NT2/D1 (cell line): ENCODE measurements at regions not wholly inside any gene's neighbourhood (a gene's known extent, or its start where the extent isn't known, plus 50 kb on each side); places are given as distances from the start of the nearest gene placed in this dataset.

Experiments
- DNase-seq: peaks from one replicate; pipeline ENCODE4 v3.0.0-alpha.2; 2011; ENCODE audit warnings: low read depth, low spot score
- H3K27me3 ChIP-seq: 2 replicates; pipeline ENCODE4 v1.6.0; 2011; ENCODE audit warnings: mild to moderate bottlenecking; ENCODE audit not compliant: insufficient read length, insufficient read depth
- H3K36me3 ChIP-seq: 2 replicates; pipeline ENCODE4 v1.6.1; 2011; ENCODE audit warnings: mild to moderate bottlenecking, low read length, mixed read lengths; ENCODE audit not compliant: insufficient read depth, insufficient read length
- H3K4me1 ChIP-seq: 2 replicates; pipeline ENCODE4 v1.5.1; 2011; ENCODE audit not compliant: insufficient read depth, insufficient read length
- H3K4me3 ChIP-seq: 2 replicates; pipeline ENCODE4 v1.5.1; 2011; ENCODE audit warnings: low read depth; ENCODE audit not compliant: insufficient read length
- H3K9ac ChIP-seq: 2 replicates; pipeline ENCODE4 v1.6.0; 2011; ENCODE audit warnings: low read depth; ENCODE audit not compliant: insufficient read length
- H3K9me3 ChIP-seq: 2 replicates; pipeline ENCODE4 v1.5.1; 2011; ENCODE audit warnings: mild to moderate bottlenecking, low read length; ENCODE audit not compliant: insufficient read depth
- SUZ12 ChIP-seq: IDR thresholded peaks from 2 replicates; pipeline ENCODE4 v1.6.1; 2011; ENCODE audit not compliant: insufficient read length, insufficient read depth; ENCODE audit errors: extremely low read depth
- YY1 ChIP-seq: IDR thresholded peaks from 2 replicates; pipeline ENCODE4 v1.6.1; 2011; ENCODE audit not compliant: insufficient read length, insufficient read depth
- ZNF274 ChIP-seq: IDR thresholded peaks from 2 replicates; pipeline ENCODE4 v1.6.1; 2011; ENCODE audit warnings: mild to moderate bottlenecking, low read depth, low read length

GRCh38 chr9:135242406-135242805 lies 154.9 kb downstream of the OLFM1 start:
- Histone ChIP-seq H3K9ac (no peak overlapping the region), H3K4me3 (no peak overlapping the region), H3K27me3 (no peaks in the 10 kb centered on the region), H3K4me1 (peaks cover 14% of the 10 kb centered on the region), H3K36me3 (no peaks in the 10 kb centered on the region), H3K9me3 (no peaks in the 10 kb centered on the region)
- DNase-seq: no peak
- TF ChIP-seq YY1 (no peak), ZNF274 (no peak), SUZ12 (no peak)

DNA sequence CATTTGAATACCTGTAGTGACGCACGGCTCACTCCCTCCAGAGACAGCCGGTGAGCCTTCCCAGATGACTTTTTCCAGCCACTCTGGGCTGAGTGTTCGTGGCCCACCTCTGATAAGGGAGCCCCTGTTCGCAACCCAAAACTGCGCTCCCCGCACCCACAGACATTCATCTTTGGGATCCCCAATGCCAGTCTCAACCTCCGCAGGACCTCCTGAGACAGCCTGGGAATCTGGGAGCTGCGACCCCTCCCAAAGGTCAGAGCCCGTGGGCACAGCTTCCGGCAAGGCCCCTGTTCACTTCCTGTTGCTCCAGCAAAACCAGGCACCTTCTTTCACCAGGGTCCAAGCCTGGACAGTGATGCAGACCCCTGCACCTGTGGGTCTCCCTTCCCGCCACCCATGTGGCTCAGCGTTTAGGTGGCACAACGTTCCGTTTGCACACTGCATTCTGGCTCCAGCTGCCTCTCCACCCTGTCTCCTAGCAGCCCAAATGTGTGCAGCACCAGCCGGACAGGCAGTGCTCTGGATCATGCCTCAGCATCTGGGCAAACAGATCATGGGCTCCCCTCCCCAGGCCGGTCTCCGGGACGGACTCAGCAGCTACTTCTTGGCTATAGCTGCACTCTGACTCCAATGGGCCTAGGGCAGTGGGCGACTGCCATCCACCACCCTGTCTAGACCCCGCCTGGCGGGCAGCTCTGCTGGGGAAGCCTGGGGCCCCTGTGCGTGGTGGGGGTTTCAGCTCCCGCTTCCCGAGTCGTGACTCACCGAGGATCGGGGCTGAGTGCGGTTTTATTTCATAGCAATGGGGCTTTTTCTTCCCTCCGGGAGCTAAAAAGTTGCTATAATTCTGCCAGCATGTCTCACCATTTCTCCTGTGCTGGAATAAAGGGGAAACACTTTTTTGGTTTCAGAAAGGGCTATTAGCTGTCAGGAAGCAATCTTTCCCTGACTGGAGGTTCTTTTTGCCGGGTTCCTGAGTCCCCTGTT lies 156.0 kb downstream of the OLFM1 start:
- Histone ChIP-seq H3K9ac (no peak overlapping the region), H3K4me1 (peaks cover 24% of the 10 kb centered on the region), H3K36me3 (no peaks in the 10 kb centered on the region), H3K9me3 (no peaks in the 10 kb centered on the region), H3K4me3 (no peak overlapping the region), H3K27me3 (no peaks in the 10 kb centered on the region)
- TF ChIP-seq YY1 (no peak), ZNF274 (no peak), SUZ12 (no peak)
- DNase-seq: no peak

GRCh38 chr9:135244271-135245221 lies 157.1 kb downstream of the OLFM1 start:
- no peaks in the 10 kb centered on the region for H3K36me3 ChIP-seq
- no peaks in the 10 kb centered on the region for H3K27me3 ChIP-seq
- peak overlapping the region; percentile 16 for H3K9ac ChIP-seq
- TF ChIP-seq ZNF274: no peak
- no peak for TF ChIP-seq YY1
- TF ChIP-seq SUZ12: no peak
- H3K4me1 ChIP-seq: peaks cover 27% of the 10 kb centered on the region
- DNase-seq: no peak
- no peaks in the 10 kb centered on the region for H3K9me3 ChIP-seq
- H3K4me3 ChIP-seq: no peak overlapping the region

GRCh38 chr9:135245482-135246247 lies 158.2 kb downstream of the OLFM1 start:
- H3K9me3 ChIP-seq: no peaks in the 10 kb centered on the region
- H3K4me3 ChIP-seq: no peak overlapping the region
- H3K36me3 ChIP-seq: no peaks in the 10 kb centered on the region
- DNase-seq: no peak
- no peak for TF ChIP-seq SUZ12
- no peak for TF ChIP-seq YY1
- no peak for TF ChIP-seq ZNF274
- peaks cover 30% of the 10 kb centered on the region for H3K4me1 ChIP-seq
- no peak overlapping the region for H3K9ac ChIP-seq
- no peaks in the 10 kb centered on the region for H3K27me3 ChIP-seq

GRCh38 chr9:135246248-135247205 lies 159.1 kb downstream of the OLFM1 start:
- no peak for TF ChIP-seq SUZ12
- no peak for TF ChIP-seq YY1
- no peak for TF ChIP-seq ZNF274

More at GRCh38 chr9:135246248-135247205, 159.1 kb downstream of the OLFM1 start:
- Histone ChIP-seq H3K9me3 (no peaks in the 10 kb centered on the region), H3K4me1 (peaks cover 27% of the 10 kb centered on the region), H3K9ac (no peak overlapping the region), H3K36me3 (no peaks in the 10 kb centered on the region), H3K27me3 (no peaks in the 10 kb centered on the region), H3K4me3 (no peak overlapping the region)
- no peak for DNase-seq
